ENCODE measurements at regions not wholly inside any gene's neighbourhood (a gene's known extent, or its start where the extent isn't known, plus 50 kb on each side); places are given as distances from the start of the nearest gene placed in this dataset.
"Not testable (repeated sequence)": the region's sequence is repeated elsewhere in the genome, so short reads cannot be mapped to it uniquely, and the experiment has no call there.

GRCh38 chr6:3900744-3901336 lies 51.7 kb downstream of the FAM50B start:
- DNase-seq, result no peak

- no peak for DNase-seq
These were observed 53.9 kb downstream of the FAM50B start for GRCh38 chr6:3902871-3903648.

- DNase-seq, result no peak
These were observed 55.3 kb downstream of the FAM50B start for GRCh38 chr6:3904518-3904917.

- DNase-seq, result no peak
These were observed 57.0 kb downstream of the FAM50B start for GRCh38 chr6:3905945-3906845.

- DNase-seq, result no peak
These were observed 57.6 kb downstream of the FAM50B start for GRCh38 chr6:3906846-3907151.

GRCh38 chr6:3908223-3908622 lies 59.0 kb downstream of the FAM50B start:
- no peak for DNase-seq

- no peak for DNase-seq
These were observed 59.8 kb downstream of the FAM50B start for GRCh38 chr6:3908961-3909360.

- no peak for DNase-seq
These were observed 61.0 kb downstream of the FAM50B start for GRCh38 chr6:3910106-3910663.

- no peak for DNase-seq
These were observed 62.0 kb downstream of the FAM50B start for GRCh38 chr6:3911130-3911529.

- DNase-seq, result no peak
These were observed 62.6 kb downstream of the FAM50B start for GRCh38 chr6:3911614-3912336.

GRCh38 chr6:3912361-3913076 lies 63.3 kb downstream of the FAM50B start:
- DNase-seq, result no peak

GRCh38 chr6:3913077-3913957 lies 64.1 kb downstream of the FAM50B start:
- DNase-seq, result no peak

GRCh38 chr6:3913958-3914337 lies 64.8 kb downstream of the FAM50B start:
- no peak for DNase-seq

GRCh38 chr6:3915076-3915791 lies 66.1 kb downstream of the FAM50B start:
- no peak for DNase-seq

GRCh38 chr6:3916211-3916610 lies 67.0 kb downstream of the FAM50B start:
- DNase-seq, result no peak

GRCh38 chr6:3916749-3917148 lies 67.6 kb downstream of the FAM50B start:
- DNase-seq, result not testable (repeated sequence)

- DNase-seq, result no peak
These were observed 69.3 kb downstream of the FAM50B start for GRCh38 chr6:3918469-3918868.

- DNase-seq, result no peak
These were observed 70.0 kb downstream of the FAM50B start for GRCh38 chr6:3919130-3919628.

- DNase-seq, result no peak
These were observed 70.7 kb downstream of the FAM50B start for GRCh38 chr6:3919849-3920248.

GRCh38 chr6:3920321-3920720 lies 71.1 kb downstream of the FAM50B start:
- DNase-seq, result no peak
